H9 (cell line): ENCODE measurements at regions not wholly inside any gene's neighbourhood (a gene's known extent, or its start where the extent isn't known, plus 50 kb on each side); places are given as distances from the start of the nearest gene placed in this dataset.

ENCODE experiments used
- DNase-seq: peaks from one replicate; pipeline ENCODE4 v3.0.0-alpha.2; 2017
- H2AFZ ChIP-seq: one replicate; pipeline ENCODE4 v1.6.1; 2013; ENCODE audit warnings: mild to moderate bottlenecking, low read length, control low read depth, moderate library complexity
- H2AK5ac ChIP-seq: 2 replicates; pipeline ENCODE4 v1.6.1; 2013; ENCODE audit warnings: low read length, control low read depth, mixed read lengths; ENCODE audit not compliant: insufficient read length
- H2BK120ac ChIP-seq: one replicate; pipeline ENCODE4 v1.6.1; 2013; ENCODE audit warnings: low read depth, mild to moderate bottlenecking, low read length, control low read depth, inconsistent platforms; ENCODE audit not compliant: poor library complexity, severe bottlenecking
- H2BK12ac ChIP-seq: 2 replicates; pipeline ENCODE4 v1.6.1; 2013; ENCODE audit warnings: low read length, control low read depth, mixed read lengths, low read depth; ENCODE audit not compliant: insufficient read length
- H2BK15ac ChIP-seq: 2 replicates; pipeline ENCODE4 v1.6.1; 2013; ENCODE audit warnings: low read depth, low read length, control low read depth
- H2BK20ac ChIP-seq: one replicate; pipeline ENCODE4 v1.6.1; 2013; ENCODE audit warnings: low read depth, mild to moderate bottlenecking, low read length, control low read depth, inconsistent platforms; ENCODE audit not compliant: poor library complexity, severe bottlenecking
- H2BK5ac ChIP-seq: 2 replicates; pipeline ENCODE4 v1.6.1; 2013; ENCODE audit warnings: low read length, control low read depth, mixed read lengths; ENCODE audit not compliant: insufficient read length
- H3K14ac ChIP-seq: 2 replicates; pipeline ENCODE4 v1.6.1; 2013; ENCODE audit warnings: low read length, control low read depth; ENCODE audit not compliant: insufficient read depth
- H3K18ac ChIP-seq: 2 replicates; pipeline ENCODE4 v1.6.1; 2013; ENCODE audit warnings: low read depth, mild to moderate bottlenecking, mixed read lengths, low read length, control low read depth; ENCODE audit not compliant: insufficient read length
- H3K23ac ChIP-seq: 2 replicates; pipeline ENCODE4 v1.6.1; 2013; ENCODE audit warnings: low read length, control low read depth, mixed read lengths, low read depth; ENCODE audit not compliant: insufficient read length
- H3K23me2 ChIP-seq: 2 replicates; pipeline ENCODE4 v1.6.1; 2013; ENCODE audit warnings: low read depth, mild to moderate bottlenecking, mixed read lengths, low read length, control low read depth; ENCODE audit not compliant: insufficient read length, poor library complexity, severe bottlenecking
- H3K27ac ChIP-seq: 2 replicates; pipeline ENCODE4 v1.5.1; 2013; ENCODE audit warnings: low read length, control low read depth, mixed read lengths, low read depth; ENCODE audit not compliant: insufficient read length
- H3K27me3 ChIP-seq: 2 replicates; pipeline ENCODE4 v1.6.1; 2013; ENCODE audit warnings: low read length, control low read depth, inconsistent platforms; ENCODE audit not compliant: insufficient read depth
- H3K4ac ChIP-seq: 2 replicates; pipeline ENCODE4 v1.6.1; 2013; ENCODE audit warnings: low read depth, mild to moderate bottlenecking, control low read depth, inconsistent platforms, low read length, moderate library complexity
- H3K4me1 ChIP-seq: 2 replicates; pipeline ENCODE4 v1.6.1; 2013; ENCODE audit warnings: low read length, control low read depth, inconsistent platforms; ENCODE audit not compliant: insufficient read depth
- H3K4me2 ChIP-seq: 2 replicates; pipeline ENCODE4 v1.6.1; 2013; ENCODE audit warnings: low read length, control low read depth, mixed read lengths; ENCODE audit not compliant: insufficient read length, insufficient read depth
- H3K56ac ChIP-seq: 2 replicates; pipeline ENCODE4 v1.6.1; 2013; ENCODE audit warnings: low read depth, mild to moderate bottlenecking, mixed read lengths, low read length, control low read depth; ENCODE audit not compliant: insufficient read length
- H3K79me1 ChIP-seq: 2 replicates; pipeline ENCODE4 v1.6.1; 2013; ENCODE audit warnings: low read depth, mild to moderate bottlenecking, moderate library complexity, low read length, control low read depth, inconsistent platforms; ENCODE audit not compliant: insufficient read depth, poor library complexity, severe bottlenecking
- H3K79me2 ChIP-seq: 2 replicates; pipeline ENCODE4 v1.6.1; 2013; ENCODE audit warnings: low read length, control low read depth, inconsistent platforms; ENCODE audit not compliant: insufficient read depth
- H3K9ac ChIP-seq: 2 replicates; pipeline ENCODE4 v1.6.1; 2013; ENCODE audit warnings: low read length, control low read depth, mixed read lengths; ENCODE audit not compliant: insufficient read length; ENCODE audit errors: extremely low read depth
- H3K9me3 ChIP-seq: one replicate; pipeline ENCODE4 v1.6.1; 2013; ENCODE audit warnings: low read depth, low read length, inconsistent platforms; ENCODE audit not compliant: control insufficient read depth
- H3T11ph ChIP-seq: one replicate; pipeline ENCODE4 v1.6.1; 2013; ENCODE audit warnings: mild to moderate bottlenecking, low read length, control low read depth, inconsistent platforms
- H4K20me1 ChIP-seq: one replicate; pipeline ENCODE4 v1.6.1; 2013; ENCODE audit not compliant: control insufficient read depth, insufficient read length, insufficient read depth
- H4K5ac ChIP-seq: 2 replicates; pipeline ENCODE4 v1.6.1; 2013; ENCODE audit warnings: low read depth, mild to moderate bottlenecking, mixed read lengths, low read length, control low read depth; ENCODE audit not compliant: insufficient read length
- H4K8ac ChIP-seq: replicated peaks from 2 replicates; pipeline ENCODE4 v1.6.1; 2013; ENCODE audit warnings: low read length, control low read depth, mixed read lengths, low read depth; ENCODE audit not compliant: insufficient read length
- H4K91ac ChIP-seq: 2 replicates; pipeline ENCODE4 v1.6.1; 2013; ENCODE audit warnings: low read depth, mild to moderate bottlenecking, moderate library complexity, mixed read lengths, low read length, control low read depth; ENCODE audit not compliant: insufficient read length
- H3K27ac Mint-ChIP-seq, 3 experiments: 2 replicates in 2 of 3; 3 replicates in 1 of 3; pipeline ENCODE4 v1.8.0; 2020 to 2021; ENCODE audit warnings: mixed read lengths in 3 of 3, mild to moderate bottlenecking in 1 of 3, moderate library complexity in 1 of 3
- H3K27me3 Mint-ChIP-seq: 2 replicates; pipeline ENCODE4 v1.8.0; 2021; ENCODE audit warnings: low read depth, mild to moderate bottlenecking, moderate library complexity, mixed read lengths
- H3K36me3 Mint-ChIP-seq, 3 experiments: 2 replicates in 2 of 3; 3 replicates in 1 of 3; pipeline ENCODE4 v1.8.0; 2020 to 2021; ENCODE audit warnings: low read depth in 3 of 3, mixed read lengths in 3 of 3; ENCODE audit not compliant: insufficient read depth in 1 of 3
- H3K4me1 Mint-ChIP-seq, 2 experiments: 2 replicates each; pipeline ENCODE4 v1.8.0; 2020; ENCODE audit warnings: mixed read lengths in 2 of 2
- H3K4me3 Mint-ChIP-seq, 2 experiments: 2 replicates in 1 of 2; 3 replicates in 1 of 2; pipeline ENCODE4 v1.8.0; 2020 to 2021; ENCODE audit warnings: mild to moderate bottlenecking in 2 of 2, mixed read lengths in 2 of 2, moderate library complexity in 1 of 2
- H3K9me3 Mint-ChIP-seq, 2 experiments: 2 replicates in 1 of 2; 3 replicates in 1 of 2; pipeline ENCODE4 v1.8.0; 2020; ENCODE audit warnings: mild to moderate bottlenecking in 2 of 2, mixed read lengths in 2 of 2, moderate library complexity in 1 of 2
- TF ChIP-seq, protein P1 (sequence below): fragments of 200-600 bp; sonication (generic); conservative IDR thresholded peaks from 3 replicates; pipeline ENCODE4 v1.8.0; 2021; ENCODE audit warnings: antibody characterized with exemption, mild to moderate bottlenecking

DNA sequence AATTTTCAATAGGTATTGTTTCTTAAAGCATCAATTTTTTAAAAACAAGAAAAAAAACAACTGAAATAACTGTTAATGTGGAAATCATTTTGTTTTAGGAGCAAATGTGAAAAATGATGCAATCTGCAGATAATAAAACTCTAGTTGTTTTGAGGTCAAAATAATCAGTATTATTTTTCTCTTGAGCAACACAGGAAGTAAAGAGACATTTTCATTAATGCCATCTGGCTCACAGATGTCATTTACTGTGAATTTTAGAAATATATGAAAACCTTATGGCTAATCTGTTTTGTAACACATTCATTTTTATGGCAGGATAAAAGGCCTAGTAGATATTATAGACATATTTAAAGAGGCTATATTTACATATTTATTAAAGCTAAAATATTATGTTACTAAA is 141.6 kb downstream of the PCDH18 start:
- H3K79me1 ChIP-seq: no peaks in the 10 kb centered on the region
- no peak overlapping the region for H3K9ac ChIP-seq
- no peak overlapping the region for H2BK12ac ChIP-seq
- H2AK5ac ChIP-seq: no peak overlapping the region
- Mint-ChIP-seq H3K27ac (no peak overlapping the region), H3K27me3 (no peaks in the 10 kb centered on the region), H3K36me3 (no peaks in the 10 kb centered on the region), H3K4me3 (no peak overlapping the region), H3K9me3 (no peaks in the 10 kb centered on the region), H3K4me1 (no peaks in the 10 kb centered on the region)
- no peaks in the 10 kb centered on the region for H3K4me1 ChIP-seq
- no peak for DNase-seq
- H3K27ac ChIP-seq: no peak overlapping the region
- no peak overlapping the region for H4K8ac ChIP-seq
- no peaks in the 10 kb centered on the region for H3K27me3 ChIP-seq
- H3K4me2 ChIP-seq: no peak overlapping the region
- no peak overlapping the region for H3K4ac ChIP-seq
- H2BK5ac ChIP-seq: no peak overlapping the region
- no peak overlapping the region for H2BK15ac ChIP-seq
- no peak overlapping the region for H2BK20ac ChIP-seq
- H3K79me2 ChIP-seq: no peaks in the 10 kb centered on the region
- no peaks in the 10 kb centered on the region for H3K9me3 ChIP-seq
- H4K5ac ChIP-seq: no peak overlapping the region
- H2AFZ ChIP-seq: no peak overlapping the region
- no peaks in the 10 kb centered on the region for H4K20me1 ChIP-seq
- TF ChIP-seq, protein P1, sequence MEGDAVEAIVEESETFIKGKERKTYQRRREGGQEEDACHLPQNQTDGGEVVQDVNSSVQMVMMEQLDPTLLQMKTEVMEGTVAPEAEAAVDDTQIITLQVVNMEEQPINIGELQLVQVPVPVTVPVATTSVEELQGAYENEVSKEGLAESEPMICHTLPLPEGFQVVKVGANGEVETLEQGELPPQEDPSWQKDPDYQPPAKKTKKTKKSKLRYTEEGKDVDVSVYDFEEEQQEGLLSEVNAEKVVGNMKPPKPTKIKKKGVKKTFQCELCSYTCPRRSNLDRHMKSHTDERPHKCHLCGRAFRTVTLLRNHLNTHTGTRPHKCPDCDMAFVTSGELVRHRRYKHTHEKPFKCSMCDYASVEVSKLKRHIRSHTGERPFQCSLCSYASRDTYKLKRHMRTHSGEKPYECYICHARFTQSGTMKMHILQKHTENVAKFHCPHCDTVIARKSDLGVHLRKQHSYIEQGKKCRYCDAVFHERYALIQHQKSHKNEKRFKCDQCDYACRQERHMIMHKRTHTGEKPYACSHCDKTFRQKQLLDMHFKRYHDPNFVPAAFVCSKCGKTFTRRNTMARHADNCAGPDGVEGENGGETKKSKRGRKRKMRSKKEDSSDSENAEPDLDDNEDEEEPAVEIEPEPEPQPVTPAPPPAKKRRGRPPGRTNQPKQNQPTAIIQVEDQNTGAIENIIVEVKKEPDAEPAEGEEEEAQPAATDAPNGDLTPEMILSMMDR: no peak
- H3K56ac ChIP-seq: no peak overlapping the region
- no peak overlapping the region for H2BK120ac ChIP-seq
- no peaks in the 10 kb centered on the region for H3K23me2 ChIP-seq
- H3K23ac ChIP-seq: no peak overlapping the region
- no peak overlapping the region for H3T11ph ChIP-seq
- no peak overlapping the region for H3K14ac ChIP-seq
- H4K91ac ChIP-seq: no peak overlapping the region
- H3K18ac ChIP-seq: no peak overlapping the region
